Peyer's patch (tissue), 4 donors: ENCODE measurements at regions not wholly inside any gene's neighbourhood (a gene's known extent, or its start where the extent isn't known, plus 50 kb on each side); places are given as distances from the start of the nearest gene placed in this dataset.

Source experiments
- POLR2A ChIP-seq, 2 donors: fragments of 450-650 bp; IDR thresholded peaks; one replicate each; pipeline ENCODE4 v1.5.1; 2017; ENCODE audit warnings: antibody characterized with exemption in 2 of 2, mild to moderate bottlenecking in 2 of 2, moderate library complexity in 2 of 2
- TF ChIP-seq, protein P1 (sequence below), 6 experiments: fragments of 450-650 bp in 4 of 6; fragments of 200-600 bp in 2 of 6; sonication (generic) in 1 of 6; IDR thresholded peaks; one replicate each; pipeline ENCODE4 v1.5.1; 2017 to 2019; ENCODE audit warnings: antibody characterized with exemption in 6 of 6, mild to moderate bottlenecking in 3 of 6, moderate library complexity in 1 of 6

DNA sequence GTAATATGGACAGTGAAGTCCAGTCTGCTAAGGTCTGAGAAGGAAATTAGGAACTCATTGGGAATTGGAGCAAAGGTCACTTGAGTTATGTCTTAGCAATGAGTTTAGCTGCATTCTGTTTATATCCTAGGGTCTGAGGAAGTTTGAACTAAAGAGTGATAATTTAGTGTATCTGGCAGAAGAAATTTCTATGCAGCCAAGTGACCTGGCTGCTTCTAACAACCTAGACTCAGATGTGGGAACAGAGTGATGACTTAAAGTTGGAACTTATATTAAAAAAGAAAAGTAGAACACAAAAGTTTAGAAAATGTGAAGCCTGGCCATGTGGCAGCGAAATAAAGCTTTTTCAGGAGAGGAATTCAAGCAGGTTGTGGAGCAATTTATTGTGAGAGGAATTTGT is 106.2 kb downstream of the PRDM9 start:
- TF ChIP-seq, protein P1, sequence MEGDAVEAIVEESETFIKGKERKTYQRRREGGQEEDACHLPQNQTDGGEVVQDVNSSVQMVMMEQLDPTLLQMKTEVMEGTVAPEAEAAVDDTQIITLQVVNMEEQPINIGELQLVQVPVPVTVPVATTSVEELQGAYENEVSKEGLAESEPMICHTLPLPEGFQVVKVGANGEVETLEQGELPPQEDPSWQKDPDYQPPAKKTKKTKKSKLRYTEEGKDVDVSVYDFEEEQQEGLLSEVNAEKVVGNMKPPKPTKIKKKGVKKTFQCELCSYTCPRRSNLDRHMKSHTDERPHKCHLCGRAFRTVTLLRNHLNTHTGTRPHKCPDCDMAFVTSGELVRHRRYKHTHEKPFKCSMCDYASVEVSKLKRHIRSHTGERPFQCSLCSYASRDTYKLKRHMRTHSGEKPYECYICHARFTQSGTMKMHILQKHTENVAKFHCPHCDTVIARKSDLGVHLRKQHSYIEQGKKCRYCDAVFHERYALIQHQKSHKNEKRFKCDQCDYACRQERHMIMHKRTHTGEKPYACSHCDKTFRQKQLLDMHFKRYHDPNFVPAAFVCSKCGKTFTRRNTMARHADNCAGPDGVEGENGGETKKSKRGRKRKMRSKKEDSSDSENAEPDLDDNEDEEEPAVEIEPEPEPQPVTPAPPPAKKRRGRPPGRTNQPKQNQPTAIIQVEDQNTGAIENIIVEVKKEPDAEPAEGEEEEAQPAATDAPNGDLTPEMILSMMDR (IDR thresholded peaks at IDR 0.05): no peak
- TF ChIP-seq POLR2A (IDR thresholded peaks at IDR 0.05): no peak
